Aorta (tissue), 5 donors: ENCODE measurements at regions not wholly inside any gene's neighbourhood (a gene's known extent, or its start where the extent isn't known, plus 50 kb on each side); places are given as distances from the start of the nearest gene placed in this dataset.

ENCODE experiments used
- ATAC-seq: fragments of 200-7000 bp; cut with Tn5 transposase; one replicate; pipeline ENCODE4 v1.9.1; 2022; ENCODE audit warnings: moderate library complexity; ENCODE audit not compliant: low FRiP score
- DNase-seq, 2 donors: peaks; one replicate each; pipeline ENCODE4 v3.0.0-alpha.2; 2020
- H3K27ac ChIP-seq, 2 donors: one replicate each; pipeline ENCODE4 v1.5.1; 2013; ENCODE audit warnings: low read length in 2 of 2, mild to moderate bottlenecking in 2 of 2, moderate library complexity in 2 of 2, control low read depth in 1 of 2, inconsistent platforms in 1 of 2, low read depth in 1 of 2
- H3K27me3 ChIP-seq, 2 donors: one replicate each; pipeline ENCODE4 v1.6.1; 2013; ENCODE audit warnings: control low read depth in 1 of 2, low read length in 1 of 2, mild to moderate bottlenecking in 1 of 2, moderate library complexity in 1 of 2; ENCODE audit not compliant: insufficient read depth in 2 of 2, control insufficient read depth in 1 of 2
- H3K36me3 ChIP-seq, 2 donors: one replicate each; pipeline ENCODE4 v1.6.1; 2013; ENCODE audit warnings: control low read depth in 1 of 2, low read length in 1 of 2, mild to moderate bottlenecking in 1 of 2; ENCODE audit not compliant: insufficient read depth in 2 of 2, control insufficient read depth in 1 of 2
- H3K4me1 ChIP-seq, 2 donors: one replicate each; pipeline ENCODE4 v1.6.1; 2013; ENCODE audit warnings: low read length in 2 of 2, control low read depth in 1 of 2, mild to moderate bottlenecking in 1 of 2, moderate library complexity in 1 of 2; ENCODE audit not compliant: insufficient read depth in 2 of 2, control insufficient read depth in 1 of 2
- H3K4me3 ChIP-seq, 2 donors: one replicate each; pipeline ENCODE4 v1.5.1; 2013; ENCODE audit warnings: low read length in 2 of 2, control low read depth in 1 of 2, mild to moderate bottlenecking in 1 of 2
- H3K9me3 ChIP-seq: one replicate; pipeline ENCODE4 v1.6.1; 2013; ENCODE audit warnings: mild to moderate bottlenecking, low read length; ENCODE audit not compliant: control insufficient read depth
- WGBS, 2 donors: extraction: QIAGEN DNeasy Blood & Tissue Kit; methylation state at CpG; one replicate each; pipeline ENCODE4 v1.1.7; 2013; 5-methylcytosine and 5-hydroxymethylcytosine counted together
- intact Hi-C, 2 donors: fragments of 100-400 bp; cut with DNase I; formaldehyde crosslinking; loops; one replicate each; pipeline versions ENCODE4 v1.14.2 to v1.15.0; 2022
- donor health status: healthy with polysubstance abuse.
- donor health status: Bipolar disorder and iron deficiency.
- donor health status: DM: no; HTN: no; CAD: no.
- donor health status: DM: no; HTN: no; CAD: no.
- donor health status: DM: yes; HTN: yes; CAD: no.

DNA sequence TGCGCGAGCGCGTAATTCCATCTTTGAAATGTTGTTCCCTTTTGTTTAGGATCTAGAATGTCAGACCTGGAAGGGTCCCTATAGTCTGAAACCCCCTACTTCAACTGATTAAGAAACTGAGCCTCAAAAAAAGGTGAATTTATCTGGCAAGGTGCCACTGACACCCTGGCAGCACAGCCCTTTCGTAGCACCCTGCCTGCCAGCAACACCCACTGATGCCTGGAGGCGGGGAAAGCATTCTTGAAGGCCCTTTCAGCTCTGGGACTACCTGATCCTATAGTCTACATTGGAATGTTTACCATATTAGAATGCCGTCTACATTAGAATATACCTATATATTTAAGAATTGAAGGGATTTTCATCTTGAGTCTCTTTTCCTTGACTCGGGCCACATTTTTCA lies 542.3 kb downstream of the BUD13 start:
- H3K4me1 ChIP-seq: no peaks in the 10 kb centered on the region
- no peaks in the 10 kb centered on the region for H3K27me3 ChIP-seq
- 90 to 95% methylated on average over 8 of the region's 8 CpGs for WGBS, 2 donors
- no peaks in the 10 kb centered on the region for H3K9me3 ChIP-seq
- no peaks in the 10 kb centered on the region for H3K36me3 ChIP-seq
- DNase-seq (no peak), ATAC-seq (no peak)
- no peak overlapping the region for H3K4me3 ChIP-seq
- intact Hi-C loops: no loop called here
- H3K27ac ChIP-seq: no peak overlapping the region

DNA sequence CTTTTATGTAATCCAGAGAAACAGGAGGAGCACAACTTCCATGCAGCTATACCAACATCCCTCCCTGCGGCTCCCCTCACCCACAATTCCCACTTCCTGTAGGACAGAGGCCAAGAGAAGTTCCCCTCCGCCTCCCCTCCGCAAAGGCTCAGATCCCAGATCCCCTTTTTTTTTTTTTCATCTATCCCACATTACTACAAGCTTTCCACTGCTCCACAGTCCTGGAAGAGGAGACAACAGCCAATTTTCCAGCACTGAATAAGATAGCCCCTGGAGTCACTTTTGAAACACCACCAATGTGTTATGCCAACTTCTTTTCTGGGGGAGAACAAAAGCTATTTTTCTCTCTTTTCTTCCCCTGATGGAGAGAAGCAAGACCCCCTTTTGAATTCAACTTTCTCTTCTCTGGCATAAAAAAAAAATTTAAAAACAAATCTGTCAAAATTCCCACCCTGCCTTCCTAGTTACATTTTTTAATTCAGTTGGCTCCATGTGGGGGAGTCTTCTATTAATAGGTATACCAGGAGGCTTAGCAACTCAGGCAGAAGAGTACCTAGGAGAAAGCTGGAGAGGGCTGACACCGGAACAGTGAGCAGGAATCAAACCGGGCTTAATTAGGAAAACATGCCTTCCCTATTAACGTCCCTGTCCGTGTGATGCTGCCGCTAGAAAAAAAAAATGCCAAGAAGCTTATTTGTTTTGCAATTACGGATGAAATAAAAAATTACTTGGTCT lies 543.4 kb downstream of the BUD13 start:
- Histone ChIP-seq H3K27ac (no peak overlapping the region), H3K9me3 (no peaks in the 10 kb centered on the region), H3K4me3 (no peak overlapping the region), H3K36me3 (no peaks in the 10 kb centered on the region), H3K4me1 (no peaks in the 10 kb centered on the region), H3K27me3 (no peaks in the 10 kb centered on the region)
- no peak for ATAC-seq
- DNase-seq: no peak
- 57 to 64% methylated on average over 9 of the region's 9 CpGs for WGBS, 2 donors
- intact Hi-C loops: loop anchor here (10.0 kb wide), 1 partner anchor 905 kb away; no protein-coding TSS in a partner anchor

DNA sequence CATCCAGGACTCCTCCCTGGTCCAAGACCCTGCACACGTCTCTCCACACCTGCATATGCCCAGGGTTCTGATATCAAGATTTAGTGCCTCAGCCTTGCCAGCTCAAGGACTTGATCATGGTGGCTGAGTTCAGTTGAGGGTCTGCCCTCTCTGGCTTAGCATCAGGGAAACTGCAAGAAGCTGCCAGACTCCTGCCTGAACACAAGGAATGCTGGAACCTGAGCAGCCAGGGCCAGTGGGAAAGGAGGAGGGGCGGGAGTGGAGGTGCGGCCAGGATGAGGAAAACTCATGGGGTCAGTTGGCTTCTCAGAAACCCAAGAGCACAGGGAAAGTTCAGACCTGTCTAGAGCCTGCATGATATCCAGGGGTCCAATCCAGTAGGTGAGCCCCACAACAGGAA lies 546.1 kb downstream of the BUD13 start:
- no peak for ATAC-seq
- H3K9me3 ChIP-seq: no peaks in the 10 kb centered on the region
- H3K4me3 ChIP-seq: no peak overlapping the region
- no peaks in the 10 kb centered on the region for H3K27me3 ChIP-seq
- no peak overlapping the region for H3K27ac ChIP-seq
- no peaks in the 10 kb centered on the region for H3K4me1 ChIP-seq
- intact Hi-C loops: loop anchor here (10.0 kb wide), 1 partner anchor 902 kb away; no protein-coding TSS in a partner anchor
- no peak for DNase-seq
- no peaks in the 10 kb centered on the region for H3K36me3 ChIP-seq
- 78 to 82% methylated on average over 3 of the region's 3 CpGs for WGBS, 2 donors

DNA sequence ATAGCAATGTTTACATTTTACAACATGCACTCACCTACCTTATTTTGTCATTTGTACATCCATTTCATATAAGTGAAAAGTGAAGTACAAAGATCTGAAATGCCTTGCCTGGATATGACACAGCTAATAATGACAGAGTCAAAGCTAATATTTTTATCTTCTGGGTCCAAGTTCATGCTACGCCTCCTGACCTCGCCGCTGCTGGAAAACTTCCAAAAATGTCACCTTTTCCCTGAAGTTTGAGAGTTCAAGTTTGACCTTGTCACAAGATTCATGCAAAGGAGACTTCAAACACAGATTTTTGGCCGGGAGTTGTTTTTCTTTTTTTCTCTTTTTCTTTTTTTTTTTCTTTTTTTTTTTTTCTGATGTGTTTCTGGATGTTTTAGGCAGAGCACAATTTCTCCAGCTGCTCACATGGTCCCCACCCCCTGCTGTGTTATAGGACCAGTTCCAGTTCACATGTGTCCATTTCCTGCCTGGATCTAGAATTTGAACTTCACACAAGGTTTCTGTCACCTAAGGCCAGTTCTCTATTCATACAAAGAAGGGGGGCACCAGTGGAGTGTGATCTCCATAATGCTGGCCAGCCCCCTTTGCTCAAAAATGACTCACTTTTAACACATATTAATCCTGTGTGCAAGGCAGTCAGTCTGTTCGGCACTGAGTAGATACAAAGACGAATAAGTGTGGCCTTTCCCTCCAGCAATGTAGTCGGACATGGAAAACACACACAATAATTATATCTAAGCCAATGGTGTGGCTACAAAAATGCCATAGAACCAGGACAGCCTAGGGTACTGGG lies 546.8 kb downstream of the BUD13 start:
- H3K4me1 ChIP-seq: no peaks in the 10 kb centered on the region
- H3K9me3 ChIP-seq: no peaks in the 10 kb centered on the region
- no peak overlapping the region for H3K4me3 ChIP-seq
- DNase-seq (no peak), ATAC-seq (no peak)
- intact Hi-C loops: loop anchor here (10.0 kb wide), 1 partner anchor 901 kb away; no protein-coding TSS in a partner anchor
- H3K36me3 ChIP-seq: no peaks in the 10 kb centered on the region
- H3K27me3 ChIP-seq: no peaks in the 10 kb centered on the region
- WGBS, 2 donors: 46 to 55% methylated on average over 7 of the region's 7 CpGs
- no peak overlapping the region for H3K27ac ChIP-seq

DNA sequence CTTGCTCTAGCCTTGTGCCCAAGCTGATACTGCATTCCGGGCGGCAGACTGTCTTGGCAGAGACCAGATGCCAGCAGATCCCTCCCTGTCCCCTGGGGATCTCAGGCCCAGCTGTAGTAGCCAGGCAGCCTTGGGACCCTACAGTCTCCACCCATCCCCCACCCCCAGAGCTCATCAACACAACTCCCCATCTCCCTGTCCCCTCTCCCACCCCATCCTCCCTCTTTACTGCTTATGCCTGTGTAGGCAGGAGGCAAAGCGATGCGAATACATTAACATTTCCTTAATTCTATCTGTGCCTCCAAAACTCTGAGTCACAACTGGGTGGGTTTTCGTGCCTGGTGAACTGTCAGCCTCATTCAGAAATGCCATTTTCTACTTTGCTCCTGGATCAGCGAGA lies 547.6 kb downstream of the BUD13 start:
- intact Hi-C loops: loop anchor here (10.0 kb wide), 1 partner anchor 900 kb away; no protein-coding TSS in a partner anchor
- WGBS, 2 donors: 51 to 55% methylated on average over 6 of the region's 6 CpGs
- Histone ChIP-seq H3K27ac (no peak overlapping the region), H3K4me1 (no peaks in the 10 kb centered on the region), H3K27me3 (no peaks in the 10 kb centered on the region), H3K9me3 (no peaks in the 10 kb centered on the region), H3K4me3 (no peak overlapping the region), H3K36me3 (no peaks in the 10 kb centered on the region)
- DNase-seq: no peak
- ATAC-seq: peak; percentile 24

DNA sequence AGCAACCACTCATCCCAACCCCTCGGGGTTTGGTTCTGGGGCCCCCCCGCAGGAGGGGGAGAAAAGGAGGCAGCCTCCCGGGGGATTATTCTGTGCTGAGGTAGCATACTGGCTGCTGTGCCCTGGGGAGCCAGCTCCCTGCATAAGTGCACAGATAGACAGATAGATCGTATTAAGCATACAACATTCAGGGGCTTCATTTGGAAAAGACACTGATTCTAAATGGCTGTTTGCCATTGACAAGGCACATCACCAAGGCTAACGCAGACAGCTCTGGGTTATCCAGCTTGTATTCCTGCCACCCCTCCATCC lies 547.9 kb downstream of the BUD13 start:
- Histone ChIP-seq H3K27ac (no peak overlapping the region), H3K36me3 (no peaks in the 10 kb centered on the region), H3K9me3 (no peaks in the 10 kb centered on the region), H3K4me1 (no peaks in the 10 kb centered on the region), H3K27me3 (no peaks in the 10 kb centered on the region), H3K4me3 (no peak overlapping the region)
- DNase-seq (no peak), ATAC-seq (no peak)
- 50 to 56% methylated on average over 5 of the region's 5 CpGs for WGBS, 2 donors
- intact Hi-C loops: loop anchor here (10.0 kb wide), 1 partner anchor 900 kb away; no protein-coding TSS in a partner anchor

DNA sequence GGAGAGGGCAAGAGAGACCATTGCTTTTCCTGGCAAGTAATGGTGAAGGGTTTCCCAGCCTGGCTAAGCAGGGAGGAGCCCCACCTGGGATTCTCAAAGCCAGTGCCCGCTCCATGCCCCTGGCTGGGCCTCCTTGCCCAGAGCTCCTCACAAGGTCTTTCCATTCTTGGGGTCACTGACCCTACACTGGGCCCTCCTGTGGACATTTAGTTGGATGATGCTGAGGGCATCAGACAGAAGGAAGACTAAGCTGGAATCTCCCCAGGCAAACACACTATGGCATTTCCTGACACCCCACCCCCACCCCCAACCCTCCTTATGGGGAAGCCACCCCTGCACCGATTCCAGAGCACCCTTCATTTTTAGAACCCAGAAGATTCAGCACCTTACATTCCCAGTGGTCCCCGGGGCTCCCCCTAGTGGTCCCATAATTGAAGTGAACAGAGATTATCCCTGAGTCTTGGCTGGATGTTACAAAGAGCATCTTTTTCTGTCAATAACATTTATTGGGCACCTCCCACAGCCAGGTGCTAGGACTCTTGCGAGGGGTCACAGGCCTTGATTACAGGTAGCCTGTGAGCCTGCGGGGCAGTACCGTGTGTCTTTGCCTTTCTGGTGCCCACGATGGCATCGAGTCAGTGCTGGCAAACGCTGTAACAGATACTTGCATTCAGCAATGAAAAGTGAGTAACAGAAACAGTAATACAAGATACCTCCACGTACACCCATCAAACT lies 548.5 kb downstream of the BUD13 start:
- no peak for DNase-seq
- Histone ChIP-seq H3K36me3 (no peaks in the 10 kb centered on the region), H3K27me3 (no peaks in the 10 kb centered on the region), H3K4me1 (no peaks in the 10 kb centered on the region), H3K27ac (no peak overlapping the region), H3K4me3 (no peak overlapping the region), H3K9me3 (no peaks in the 10 kb centered on the region)
- intact Hi-C loops: loop anchor here (10.0 kb wide), 1 partner anchor 900 kb away; no protein-coding TSS in a partner anchor
- no peak for ATAC-seq
- 41 to 46% methylated on average over 10 of the region's 10 CpGs for WGBS, 2 donors

DNA sequence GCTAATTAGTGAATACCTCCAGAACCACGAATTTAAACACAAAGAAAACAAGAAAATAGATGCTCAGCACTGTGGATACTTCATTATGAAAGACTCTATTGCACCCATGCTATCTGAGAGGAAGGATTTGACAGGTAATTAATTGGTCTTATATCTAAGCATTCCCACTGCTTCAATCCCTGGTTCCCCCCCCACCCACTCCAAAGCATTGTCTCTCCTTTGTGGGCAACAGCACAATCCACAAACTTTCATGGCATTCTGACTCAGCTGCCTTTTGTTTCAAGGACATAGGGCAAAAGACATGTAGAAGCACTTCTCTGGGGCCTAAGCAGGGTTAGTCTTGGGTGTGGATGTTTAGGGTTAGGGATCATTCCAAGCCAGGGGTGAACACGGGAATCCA lies 551.4 kb downstream of the BUD13 start:
- no peak overlapping the region for H3K27ac ChIP-seq
- WGBS, 2 donors: 64 to 75% methylated on average over 2 of the region's 2 CpGs
- no peaks in the 10 kb centered on the region for H3K27me3 ChIP-seq
- H3K4me3 ChIP-seq: no peak overlapping the region
- DNase-seq: no peak
- no peaks in the 10 kb centered on the region for H3K4me1 ChIP-seq
- ATAC-seq: no peak
- no peaks in the 10 kb centered on the region for H3K9me3 ChIP-seq
- intact Hi-C loops: loop anchor here (10.0 kb wide), 1 partner anchor 897 kb away; no protein-coding TSS in a partner anchor
- H3K36me3 ChIP-seq: no peaks in the 10 kb centered on the region
